ENCODE measurements at regions not wholly inside any gene's neighbourhood (a gene's known extent, or its start where the extent isn't known, plus 50 kb on each side); places are given as distances from the start of the nearest gene placed in this dataset.
A peak's percentile ranks its signal among the peaks of the same experiment; 100 is the strongest.

DNA sequence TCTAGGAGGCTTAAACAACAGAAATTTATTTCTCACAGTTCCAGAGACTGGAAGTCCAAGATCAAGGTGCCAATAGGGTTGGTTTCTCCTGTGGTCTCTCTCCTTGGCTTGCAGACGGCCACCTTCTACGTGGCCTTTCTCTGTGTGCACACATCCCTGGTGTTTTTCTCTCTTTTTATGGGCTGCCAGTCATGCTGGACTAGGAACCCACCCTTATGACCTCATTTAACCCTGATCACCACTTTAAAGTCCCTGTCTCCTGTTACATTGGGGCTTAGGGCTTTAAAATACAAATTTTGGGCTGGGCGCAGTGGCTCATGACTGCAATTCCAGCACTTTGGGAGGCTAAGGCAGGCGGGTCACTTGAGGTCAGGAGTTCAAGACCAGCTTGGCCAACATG, 157.1 kb downstream of the TLE1 start:
- DNase-seq (ENCODE audit: low read depth) = no peak
- no peak for TF ChIP-seq CTCF (IDR thresholded peaks at IDR 0.05; ENCODE audit: insufficient read depth, low read depth, low read length, missing control alignments)
- H3K4me3 ChIP-seq (ENCODE audit: low read length) = no peak overlapping the region

GRCh38 chr9:81531511-81531910, 157.8 kb downstream of the TLE1 start:
- no peak for DNase-seq (ENCODE audit: low read depth)
- no peak for TF ChIP-seq CTCF (IDR thresholded peaks at IDR 0.05; ENCODE audit: insufficient read depth, low read depth, low read length, missing control alignments)
- H3K4me3 ChIP-seq (ENCODE audit: low read length) = no peak overlapping the region

GRCh38 chr9:81530846-81531245, 158.5 kb downstream of the TLE1 start:
- no peak overlapping the region for H3K4me3 ChIP-seq (ENCODE audit: low read length)
- no peak for DNase-seq (ENCODE audit: low read depth)
- TF ChIP-seq CTCF (IDR thresholded peaks at IDR 0.05; ENCODE audit: insufficient read depth, low read depth, low read length, missing control alignments) = no peak

DNA sequence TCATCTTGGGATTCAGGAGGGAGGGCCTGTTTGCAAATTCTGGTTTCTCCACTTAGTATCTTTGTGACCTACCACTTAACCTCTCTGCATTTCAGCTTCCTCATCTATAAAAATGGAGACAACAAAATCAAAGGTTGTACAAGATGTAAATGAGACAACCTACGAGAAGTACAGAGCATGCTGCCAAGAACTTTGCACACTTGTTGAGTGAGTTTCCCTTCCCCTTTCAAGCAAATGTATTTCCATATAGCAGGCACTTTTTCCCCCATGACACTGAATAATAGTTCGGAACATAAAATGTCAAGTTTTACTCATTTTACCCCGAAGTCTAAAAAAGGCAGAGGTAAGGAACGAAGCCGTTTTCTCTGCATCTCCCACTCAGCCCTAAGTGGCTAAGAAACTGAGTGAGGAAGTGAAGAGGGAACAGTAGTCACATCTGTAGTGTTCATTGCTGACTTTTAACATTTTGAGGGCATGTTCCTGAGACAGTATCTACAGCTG, 159.0 kb downstream of the TLE1 start:
- no peak overlapping the region for H3K4me3 ChIP-seq (ENCODE audit: low read length)
- no peak for DNase-seq (ENCODE audit: low read depth)
- no peak for TF ChIP-seq CTCF (IDR thresholded peaks at IDR 0.05; ENCODE audit: insufficient read depth, low read depth, low read length, missing control alignments)

GRCh38 chr9:81529556-81530193, 159.7 kb downstream of the TLE1 start:
- H3K4me3 ChIP-seq (ENCODE audit: low read length) = no peak overlapping the region
- peak; percentile 90 for DNase-seq (ENCODE audit: low read depth)
- TF ChIP-seq CTCF (IDR thresholded peaks at IDR 0.05; ENCODE audit: insufficient read depth, low read depth, low read length, missing control alignments) = no peak

- H3K4me3 ChIP-seq (ENCODE audit: low read length) = no peak overlapping the region
- TF ChIP-seq CTCF (IDR thresholded peaks at IDR 0.05; ENCODE audit: insufficient read depth, low read depth, low read length, missing control alignments) = no peak
- peak; percentile 38 for DNase-seq (ENCODE audit: low read depth)
Observed at GRCh38 chr9:81526587-81526986, 162.8 kb downstream of the TLE1 start.
